ENCODE measurements at regions not wholly inside any gene's neighbourhood (a gene's known extent, or its start where the extent isn't known, plus 50 kb on each side); places are given as distances from the start of the nearest gene placed in this dataset.

- H3K4me1 ChIP-seq = peaks cover 74% of the 10 kb centered on the region
- intact Hi-C loops (cut with micrococcal nuclease) = no loop called here
- H3K36me3 ChIP-seq = no peaks in the 10 kb centered on the region
- no peak for TF ChIP-seq CTCF (IDR thresholded peaks at IDR 0.05; ENCODE audit: borderline replicate concordance)
- peak; percentile 92 for DNase-seq
- H3K27me3 ChIP-seq (ENCODE audit: low read depth) = no peaks in the 10 kb centered on the region
- peak overlapping the region; percentile 81 for H3K27ac ChIP-seq (replicated peaks)
- H3K9me3 ChIP-seq (replicated peaks) = no peaks in the 10 kb centered on the region
- H3K4me3 ChIP-seq = no peak overlapping the region
Observed at GRCh38 chr1:201696217-201696761, 132.7 kb upstream of the IPO9 start.

DNA sequence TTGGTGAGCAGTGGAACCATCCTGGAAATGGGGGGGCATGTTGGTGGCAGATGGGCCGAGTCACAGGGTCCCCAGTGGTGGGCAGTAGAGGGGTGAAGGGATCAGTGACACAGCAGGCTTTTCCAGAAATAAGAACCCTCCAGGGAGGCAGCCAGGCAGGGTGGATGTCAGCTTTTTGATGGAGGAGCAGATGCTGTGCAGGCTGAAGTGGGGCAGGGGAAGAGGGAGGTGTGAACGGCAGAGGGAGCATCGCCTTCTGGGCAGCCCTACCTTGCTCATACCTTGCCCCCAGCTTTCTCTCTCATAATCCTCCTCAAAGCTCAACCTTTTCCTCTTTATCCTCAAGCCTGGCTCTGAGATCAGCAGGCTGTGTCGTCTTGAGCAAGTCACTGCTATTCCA, 131.8 kb upstream of the IPO9 start:
- TF ChIP-seq CTCF (IDR thresholded peaks at IDR 0.05; ENCODE audit: borderline replicate concordance) = no peak
- no peaks in the 10 kb centered on the region for H3K27me3 ChIP-seq (ENCODE audit: low read depth)
- H3K4me1 ChIP-seq = peaks cover 69% of the 10 kb centered on the region
- no peaks in the 10 kb centered on the region for H3K36me3 ChIP-seq
- H3K27ac ChIP-seq (replicated peaks) = peak overlapping the region; percentile 81
- no peaks in the 10 kb centered on the region for H3K9me3 ChIP-seq (replicated peaks)
- no peak overlapping the region for H3K4me3 ChIP-seq
- intact Hi-C loops (cut with micrococcal nuclease) = no loop called here
- DNase-seq = no peak

- Histone ChIP-seq H3K4me3 (no peak overlapping the region), H3K36me3 (no peaks in the 10 kb centered on the region), H3K9me3 (replicated peaks) (no peaks in the 10 kb centered on the region), H3K27ac (replicated peaks) (no peak overlapping the region), H3K27me3 (ENCODE audit: low read depth) (no peaks in the 10 kb centered on the region), H3K4me1 (peaks cover 57% of the 10 kb centered on the region)
- DNase-seq = no peak
- no peak for TF ChIP-seq CTCF (IDR thresholded peaks at IDR 0.05; ENCODE audit: borderline replicate concordance)
- intact Hi-C loops (cut with micrococcal nuclease) = loop anchor here (2.0 kb wide), 1 partner anchor 141 kb away; no protein-coding TSS in a partner anchor
Observed at GRCh38 chr1:201701831-201702230, 127.1 kb upstream of the IPO9 start.

- intact Hi-C loops (cut with micrococcal nuclease) = loop anchor here (2.0 kb wide), 1 partner anchor 142 kb away; no protein-coding TSS in a partner anchor
- peak overlapping the region; percentile 85 for H3K27ac ChIP-seq (replicated peaks)
Observed at GRCh38 chr1:201702936-201703335, 126.0 kb upstream of the IPO9 start.

DNA sequence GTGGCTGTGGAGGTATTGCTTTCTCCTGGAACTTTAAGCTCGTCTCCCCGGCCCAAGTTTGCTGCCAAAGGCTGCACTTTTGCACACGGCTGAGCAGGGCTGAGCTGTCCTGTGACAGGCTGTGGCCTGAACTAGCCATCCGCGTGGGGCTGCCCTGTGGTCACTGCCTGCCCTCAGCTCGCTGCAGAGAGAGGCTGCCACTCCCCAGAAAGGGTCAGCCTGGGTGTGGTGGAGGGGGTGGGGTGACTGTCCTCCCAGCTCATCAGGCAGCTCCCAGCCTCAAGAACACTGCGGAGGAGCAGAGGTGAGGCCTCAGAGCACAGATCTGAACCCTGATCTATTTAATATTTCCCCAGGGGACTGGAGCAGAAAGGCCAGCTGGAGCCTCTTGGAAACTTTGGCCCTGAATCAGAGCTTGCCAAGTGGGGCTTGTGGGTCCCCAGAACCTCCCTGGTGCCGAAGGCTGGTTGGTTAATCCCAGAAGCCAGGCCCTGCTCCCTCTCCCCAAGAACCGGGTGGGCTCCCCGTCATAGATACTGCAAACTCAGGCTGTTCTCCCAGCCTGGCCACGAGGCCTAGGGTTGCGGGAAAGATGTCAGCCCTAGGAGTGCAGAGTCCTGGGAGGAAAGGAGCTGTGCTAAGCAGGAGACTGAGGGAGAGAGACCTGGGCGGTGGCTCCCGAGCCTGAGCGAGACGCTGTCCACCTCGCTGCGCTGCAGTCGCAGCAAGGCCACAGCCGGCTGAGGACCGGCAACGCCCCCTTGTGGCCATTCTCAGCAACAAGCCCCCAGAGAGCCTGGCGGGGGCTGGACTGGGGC, 125.1 kb upstream of the IPO9 start:
- peak; percentile 86 for DNase-seq
- peak; percentile 98 for TF ChIP-seq CTCF (IDR thresholded peaks at IDR 0.05; ENCODE audit: borderline replicate concordance)
- intact Hi-C loops (cut with micrococcal nuclease) = loop anchor here (2.0 kb wide), 1 partner anchor 143 kb away; no protein-coding TSS in a partner anchor

More at GRCh38 chr1:201702936-201703335, 126.0 kb upstream of the IPO9 start:
- Histone ChIP-seq H3K9me3 (replicated peaks) (no peaks in the 10 kb centered on the region), H3K27me3 (ENCODE audit: low read depth) (no peaks in the 10 kb centered on the region), H3K4me3 (no peak overlapping the region), H3K36me3 (no peaks in the 10 kb centered on the region), H3K4me1 (peaks cover 53% of the 10 kb centered on the region)
- DNase-seq = no peak
- TF ChIP-seq CTCF (IDR thresholded peaks at IDR 0.05; ENCODE audit: borderline replicate concordance) = no peak

More for the DNA sequence above, 125.1 kb upstream of the IPO9 start:
- Histone ChIP-seq H3K4me3 (peak overlapping the region; percentile 27), H3K27me3 (ENCODE audit: low read depth) (no peaks in the 10 kb centered on the region), H3K4me1 (peaks cover 53% of the 10 kb centered on the region), H3K27ac (replicated peaks) (peak overlapping the region; percentile 85), H3K9me3 (replicated peaks) (no peaks in the 10 kb centered on the region), H3K36me3 (no peaks in the 10 kb centered on the region)

All from left ventricle myocardium inferior (tissue), 1 donor.